Stimulated activated CD8-positive, alpha-beta memory T cell treated with anti-CD3 and anti-CD28 coated beads, Interleukin-2, amount 100 ng/mL, for 48 hours (primary cell): ENCODE measurements at regions not wholly inside any gene's neighbourhood (a gene's known extent, or its start where the extent isn't known, plus 50 kb on each side); places are given as distances from the start of the nearest gene placed in this dataset.
"Not testable (repeated sequence)": the region's sequence is repeated elsewhere in the genome, so short reads cannot be mapped to it uniquely, and the experiment has no call there.

ENCODE experiments used
- DNase-seq, 2 donors: peaks; one replicate each; pipeline ENCODE4 v3.0.0-alpha.2; 2020; ENCODE audit warnings: low read depth in 2 of 2

- DNase-seq: no peak
Observed at GRCh38 chr4:59698041-59698440, 1502.1 kb upstream of the ADGRL3 start.

- no peak for DNase-seq
Observed at GRCh38 chr4:59700651-59701050, 1499.5 kb upstream of the ADGRL3 start.

- DNase-seq: no peak
Observed at GRCh38 chr4:59704616-59705015, 1495.5 kb upstream of the ADGRL3 start.

- DNase-seq: no peak
Observed at GRCh38 chr4:59712470-59712869, 1487.7 kb upstream of the ADGRL3 start.

GRCh38 chr4:59724286-59724685, 1475.8 kb upstream of the ADGRL3 start:
- DNase-seq: not testable (repeated sequence)

DNA sequence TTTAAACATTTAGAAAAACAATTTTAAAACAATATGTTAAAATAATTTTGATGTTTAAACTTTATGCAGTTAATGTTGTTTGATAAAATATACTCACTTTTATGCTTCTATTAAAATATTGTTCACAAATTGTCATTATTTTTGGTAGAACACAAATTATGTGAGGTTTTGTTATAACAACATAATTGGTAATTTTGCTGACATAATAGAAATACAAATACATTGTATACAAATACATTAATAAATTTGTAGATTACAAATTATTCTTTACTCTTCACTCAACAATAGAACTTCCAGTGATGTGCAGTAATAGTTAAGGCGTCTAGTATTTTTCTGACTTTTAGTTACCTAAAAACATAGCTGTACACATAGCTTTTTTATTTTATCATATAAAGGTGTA, 1472.4 kb upstream of the ADGRL3 start:
- DNase-seq: no peak

DNA sequence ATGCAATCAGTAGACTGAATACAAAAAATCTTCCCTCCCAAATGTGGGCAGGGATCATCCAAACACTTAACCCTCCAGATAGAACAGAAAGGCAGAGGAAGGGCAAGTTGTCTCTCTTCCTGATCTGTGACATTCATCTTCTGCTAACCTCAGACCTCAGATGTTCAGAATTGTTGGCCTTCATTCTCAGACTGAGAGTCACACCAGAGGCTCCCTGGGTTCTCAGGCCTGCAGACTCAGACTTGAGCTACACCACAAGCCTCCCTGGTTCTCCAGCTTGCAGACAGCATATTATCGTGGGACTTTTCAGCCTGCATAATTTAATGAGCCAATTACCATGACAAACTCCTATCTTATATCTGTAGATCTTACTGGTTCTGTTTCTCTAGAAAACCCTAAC, 1471.6 kb upstream of the ADGRL3 start:
- no peak for DNase-seq

- no peak for DNase-seq
Observed at GRCh38 chr4:59729321-59729720, 1470.8 kb upstream of the ADGRL3 start.

DNA sequence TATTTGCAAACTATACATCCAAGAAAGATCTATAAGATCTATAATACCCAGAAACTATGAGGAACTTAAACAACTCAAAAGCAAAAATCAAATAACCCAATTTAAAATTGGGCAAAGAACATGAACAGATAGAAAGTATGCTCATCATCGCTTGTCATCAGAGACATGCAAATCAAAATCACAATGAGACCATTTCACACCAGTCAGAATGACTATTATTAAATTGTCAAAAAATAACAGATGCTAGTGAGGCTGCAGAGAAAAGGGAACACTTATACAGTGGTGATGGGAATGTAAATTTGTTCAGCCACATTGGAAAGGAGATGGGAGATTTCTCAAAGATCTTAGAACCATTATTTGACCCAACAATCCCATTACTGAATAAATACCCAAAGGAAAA, 1451.7 kb upstream of the ADGRL3 start:
- no peak for DNase-seq

- no peak for DNase-seq
Observed at GRCh38 chr4:59759082-59759825, 1440.9 kb upstream of the ADGRL3 start.

DNA sequence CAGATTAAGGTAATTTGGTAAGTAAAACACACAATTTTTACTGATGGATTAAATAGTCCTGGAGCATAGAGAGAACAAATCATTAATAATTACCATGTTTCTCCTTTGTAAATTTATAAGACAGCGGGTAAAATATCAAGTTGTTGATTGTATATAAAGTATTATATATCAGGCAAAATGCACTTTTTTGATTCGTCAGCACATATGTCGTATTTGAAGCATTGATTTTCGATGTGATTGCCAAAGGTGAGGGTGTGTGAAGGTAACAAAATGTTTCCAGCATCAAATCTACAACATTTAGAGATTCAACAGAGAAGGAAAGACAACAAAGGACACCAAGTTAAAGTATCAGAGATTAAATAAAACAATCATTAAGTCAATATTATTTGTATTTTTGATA, 1437.8 kb upstream of the ADGRL3 start:
- DNase-seq: no peak

GRCh38 chr4:59770601-59771264, 1429.4 kb upstream of the ADGRL3 start:
- no peak for DNase-seq

GRCh38 chr4:59772641-59773139, 1427.4 kb upstream of the ADGRL3 start:
- DNase-seq: no peak

DNA sequence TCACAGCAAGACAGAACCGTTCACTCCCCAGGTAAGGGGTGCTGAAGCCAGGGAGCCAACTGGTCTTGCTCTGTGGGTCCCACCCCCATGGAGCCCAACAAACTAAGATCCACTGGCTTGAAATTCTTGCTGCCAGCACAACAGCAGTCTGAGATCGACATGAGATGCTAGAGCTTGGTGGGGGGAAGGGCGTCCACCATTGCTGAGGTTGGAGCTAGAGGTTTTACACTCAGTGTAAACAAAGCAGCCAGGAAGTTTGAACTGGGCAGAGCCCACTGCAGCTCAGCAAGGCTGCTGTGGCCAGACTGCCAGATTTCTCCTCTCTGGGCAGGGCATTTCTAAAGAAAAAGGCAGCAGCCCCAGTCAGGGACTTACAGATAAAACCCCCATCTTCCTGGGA, 1419.9 kb upstream of the ADGRL3 start:
- not testable (repeated sequence) for DNase-seq

DNA sequence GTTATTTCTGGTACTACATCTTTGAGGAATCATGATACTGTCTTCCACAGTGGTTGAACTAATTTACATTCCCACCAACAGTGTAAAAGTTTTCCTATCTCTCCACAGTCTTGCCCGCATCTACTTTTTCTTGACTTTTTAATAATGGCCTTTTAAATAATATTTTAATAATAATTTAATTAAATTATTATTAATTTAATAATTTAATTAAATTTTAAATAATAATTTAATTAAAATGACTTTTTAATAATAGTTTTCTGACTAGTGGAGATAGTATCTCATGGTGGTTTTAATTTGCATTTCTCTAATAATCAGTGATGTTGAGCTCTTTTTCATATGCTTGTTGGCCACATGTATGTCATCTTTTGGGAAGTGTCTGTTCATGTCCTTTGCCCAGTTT, 1395.0 kb upstream of the ADGRL3 start:
- DNase-seq: no peak

GRCh38 chr4:59814402-59815010, 1385.6 kb upstream of the ADGRL3 start:
- DNase-seq: no peak

DNA sequence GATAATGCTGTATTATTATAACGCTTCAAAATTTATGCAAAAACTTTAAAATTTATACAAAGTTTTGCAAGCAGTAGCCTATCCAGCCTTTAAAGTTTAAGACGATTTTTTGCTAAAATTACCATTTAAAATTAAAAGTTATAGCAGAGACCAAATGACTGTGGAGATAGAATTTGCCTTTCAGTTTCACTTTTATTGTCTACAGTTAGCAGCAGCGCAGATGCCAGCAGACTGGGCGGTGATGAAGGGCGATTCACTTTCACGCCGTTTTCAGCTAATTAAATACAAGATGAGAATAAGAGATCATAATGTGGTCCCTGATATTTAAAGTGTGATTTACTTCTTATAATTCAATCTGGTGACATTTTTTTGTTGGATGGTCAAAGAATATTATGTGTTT, 1381.5 kb upstream of the ADGRL3 start:
- DNase-seq: no peak

GRCh38 chr4:59823311-59823710, 1376.8 kb upstream of the ADGRL3 start:
- DNase-seq: no peak

GRCh38 chr4:59825104-59825503, 1375.0 kb upstream of the ADGRL3 start:
- DNase-seq: no peak

DNA sequence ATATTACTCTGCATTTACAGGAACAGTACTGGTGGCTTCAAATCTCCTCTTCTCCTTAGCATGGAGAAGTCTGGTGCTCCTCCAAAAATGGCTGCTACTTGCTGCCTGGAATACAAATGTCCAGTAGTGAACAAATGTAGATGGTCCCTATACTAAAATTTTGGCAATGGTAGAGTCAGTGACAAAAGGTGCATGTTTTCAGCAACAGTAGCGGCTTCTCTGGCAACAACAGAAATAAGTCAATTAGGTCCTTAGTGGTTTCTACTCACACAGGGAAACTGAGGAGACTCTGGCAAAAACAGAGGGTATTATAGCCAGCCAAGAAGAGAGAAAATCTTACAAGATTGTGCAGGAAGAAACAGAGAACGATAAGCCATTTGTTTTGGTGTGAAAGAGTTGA, 1368.4 kb upstream of the ADGRL3 start:
- DNase-seq: no peak

DNA sequence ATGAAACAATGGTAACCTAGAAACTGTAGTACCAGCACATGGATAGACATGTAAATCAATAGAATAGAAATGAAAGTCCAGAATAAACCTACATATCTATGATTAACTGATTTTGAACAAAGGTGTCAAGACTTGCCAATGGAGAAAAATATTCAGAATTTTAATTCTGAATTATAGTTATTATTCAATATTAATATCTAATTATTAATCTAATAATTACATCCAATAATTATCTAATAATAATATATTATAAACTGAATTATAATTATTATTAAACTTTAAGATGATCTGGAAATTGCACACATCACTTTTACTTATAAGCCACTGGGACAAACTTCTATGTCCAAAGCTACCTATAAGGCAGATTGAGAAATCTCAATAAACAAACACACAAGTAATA, 1365.2 kb upstream of the ADGRL3 start:
- no peak for DNase-seq

- no peak for DNase-seq
Observed at GRCh38 chr4:59837751-59838150, 1362.4 kb upstream of the ADGRL3 start.

GRCh38 chr4:59838236-59838635, 1361.9 kb upstream of the ADGRL3 start:
- no peak for DNase-seq
